HepG2 (cell line): ENCODE measurements at regions not wholly inside any gene's neighbourhood (a gene's known extent, or its start where the extent isn't known, plus 50 kb on each side); places are given as distances from the start of the nearest gene placed in this dataset.

Source experiments
- BRD4 ChIP-seq: sonication (generic); formaldehyde crosslinking; IDR thresholded peaks from 2 replicates; pipeline ENCODE4 v1.4.0; 2020; ENCODE audit warnings: missing genetic modification reagents
- ESRRA ChIP-seq: sonication (generic); formaldehyde crosslinking; IDR thresholded peaks from 2 replicates; pipeline ENCODE4 v1.5.1; 2020; ENCODE audit warnings: mild to moderate bottlenecking, low read depth, missing genetic modification reagents
- EZH2 ChIP-seq: conservative IDR thresholded peaks from 2 replicates; pipeline ENCODE4 v1.6.1; 2012; ENCODE audit warnings: mild to moderate bottlenecking, low read depth, low read length, moderate library complexity
- FOXM1 ChIP-seq: sonication (generic); formaldehyde crosslinking; IDR thresholded peaks from 2 replicates; pipeline ENCODE4 v1.5.0; 2020; ENCODE audit warnings: missing genetic modification reagents
- JUND ChIP-seq: sonication (generic); formaldehyde crosslinking; IDR thresholded peaks from 2 replicates; pipeline ENCODE4 v1.8.0; 2022; ENCODE audit warnings: mild to moderate bottlenecking, missing genetic modification reagents
- MEIS1 ChIP-seq: sonication (generic); formaldehyde crosslinking; IDR thresholded peaks from 2 replicates; pipeline ENCODE4 v1.9.0; 2021; ENCODE audit warnings: mild to moderate bottlenecking, missing genetic modification reagents, moderate library complexity, borderline replicate concordance
- MTF2 ChIP-seq: sonication (generic); formaldehyde crosslinking; IDR thresholded peaks from 2 replicates; pipeline ENCODE4 v1.5.0; 2020; ENCODE audit warnings: missing genetic modification reagents, borderline replicate concordance
- POLR2AphosphoS5 ChIP-seq: IDR thresholded peaks from 2 replicates; pipeline ENCODE4 v1.6.1; 2012; ENCODE audit warnings: low read depth, low read length
- RAD21 ChIP-seq: fragments of 450-650 bp; formaldehyde crosslinking; IDR thresholded peaks from 2 replicates; pipeline ENCODE4 v1.5.0; 2020; ENCODE audit warnings: mild to moderate bottlenecking
- SRSF1 ChIP-seq: fragments of 200-400 bp; formaldehyde crosslinking; optimal IDR thresholded peaks from 2 replicates; pipeline ENCODE3; 2017; ENCODE audit warnings: mild to moderate bottlenecking, low read depth, low read length, moderate library complexity
- TRAFD1 ChIP-seq: sonication (generic); formaldehyde crosslinking; IDR thresholded peaks from 2 replicates; pipeline ENCODE4 v1.5.1; 2020; ENCODE audit warnings: missing genetic modification reagents, mild to moderate bottlenecking, borderline replicate concordance
- ZNF558 ChIP-seq: sonication (generic); formaldehyde crosslinking; IDR thresholded peaks from 2 replicates; pipeline ENCODE4 v1.9.0; 2022; ENCODE audit warnings: mild to moderate bottlenecking, missing genetic modification reagents, borderline replicate concordance
- TF ChIP-seq, protein P1 (sequence below): sonication (generic); formaldehyde crosslinking; IDR thresholded peaks from 2 replicates; pipeline ENCODE4 v1.5.0; 2020; ENCODE audit warnings: mild to moderate bottlenecking, missing genetic modification reagents, moderate library complexity
- TF ChIP-seq, protein P2 (sequence below), 2 experiments: fragments of 450-650 bp in 1 of 2; sonication (generic) in 1 of 2; formaldehyde crosslinking; IDR thresholded peaks; 2 replicates each; pipeline versions ENCODE4 v1.5.0 to v1.8.0; 2020 to 2022; ENCODE audit warnings: mild to moderate bottlenecking in 1 of 2, missing genetic modification reagents in 1 of 2

GRCh38 chr5:103929338-103930013 lies 366.9 kb upstream of the NUDT12 start:
- no peak for TF ChIP-seq BRD4
- no peak for TF ChIP-seq JUND
- TF ChIP-seq RAD21 (CRISPR knock-in tag), result no peak
- no peak for TF ChIP-seq MTF2 (CRISPR knock-in tag)
- TF ChIP-seq MEIS1 (CRISPR knock-in tag), result no peak
- TF ChIP-seq ESRRA, result no peak
- no peak for TF ChIP-seq POLR2AphosphoS5
- no peak for TF ChIP-seq FOXM1 (CRISPR knock-in tag)
- TF ChIP-seq, protein P1, sequence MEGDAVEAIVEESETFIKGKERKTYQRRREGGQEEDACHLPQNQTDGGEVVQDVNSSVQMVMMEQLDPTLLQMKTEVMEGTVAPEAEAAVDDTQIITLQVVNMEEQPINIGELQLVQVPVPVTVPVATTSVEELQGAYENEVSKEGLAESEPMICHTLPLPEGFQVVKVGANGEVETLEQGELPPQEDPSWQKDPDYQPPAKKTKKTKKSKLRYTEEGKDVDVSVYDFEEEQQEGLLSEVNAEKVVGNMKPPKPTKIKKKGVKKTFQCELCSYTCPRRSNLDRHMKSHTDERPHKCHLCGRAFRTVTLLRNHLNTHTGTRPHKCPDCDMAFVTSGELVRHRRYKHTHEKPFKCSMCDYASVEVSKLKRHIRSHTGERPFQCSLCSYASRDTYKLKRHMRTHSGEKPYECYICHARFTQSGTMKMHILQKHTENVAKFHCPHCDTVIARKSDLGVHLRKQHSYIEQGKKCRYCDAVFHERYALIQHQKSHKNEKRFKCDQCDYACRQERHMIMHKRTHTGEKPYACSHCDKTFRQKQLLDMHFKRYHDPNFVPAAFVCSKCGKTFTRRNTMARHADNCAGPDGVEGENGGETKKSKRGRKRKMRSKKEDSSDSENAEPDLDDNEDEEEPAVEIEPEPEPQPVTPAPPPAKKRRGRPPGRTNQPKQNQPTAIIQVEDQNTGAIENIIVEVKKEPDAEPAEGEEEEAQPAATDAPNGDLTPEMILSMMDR, result no peak
- TF ChIP-seq TRAFD1 (CRISPR knock-in tag), result no peak
- no peak for TF ChIP-seq EZH2
- TF ChIP-seq SRSF1, result no peak
- TF ChIP-seq, protein P2, sequence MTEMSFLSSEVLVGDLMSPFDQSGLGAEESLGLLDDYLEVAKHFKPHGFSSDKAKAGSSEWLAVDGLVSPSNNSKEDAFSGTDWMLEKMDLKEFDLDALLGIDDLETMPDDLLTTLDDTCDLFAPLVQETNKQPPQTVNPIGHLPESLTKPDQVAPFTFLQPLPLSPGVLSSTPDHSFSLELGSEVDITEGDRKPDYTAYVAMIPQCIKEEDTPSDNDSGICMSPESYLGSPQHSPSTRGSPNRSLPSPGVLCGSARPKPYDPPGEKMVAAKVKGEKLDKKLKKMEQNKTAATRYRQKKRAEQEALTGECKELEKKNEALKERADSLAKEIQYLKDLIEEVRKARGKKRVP (CRISPR knock-in tag; IDR thresholded peaks at IDR 0.05), result no peak
- no peak for TF ChIP-seq ZNF558 (CRISPR knock-in tag)
